Hepatocyte (in vitro differentiated cells): ENCODE measurements at regions not wholly inside any gene's neighbourhood (a gene's known extent, or its start where the extent isn't known, plus 50 kb on each side); places are given as distances from the start of the nearest gene placed in this dataset.

Experiments
- DNase-seq: peaks from one replicate; pipeline ENCODE4 v3.0.0-alpha.2; 2016; ENCODE audit warnings: low spot score
- H2AFZ ChIP-seq: fragments of 200-600 bp; sonication (generic); 2 replicates; pipeline ENCODE4 v1.6.0; 2016; ENCODE audit warnings: antibody characterized with exemption, mild to moderate bottlenecking
- H3K27ac ChIP-seq: fragments of 200-600 bp; sonication (generic); 2 replicates; pipeline ENCODE4 v1.5.1; 2016; ENCODE audit warnings: mild to moderate bottlenecking
- H3K27me3 ChIP-seq: fragments of 200-600 bp; sonication (generic); 2 replicates; pipeline ENCODE4 v1.6.1; 2016
- H3K36me3 ChIP-seq: fragments of 200-600 bp; sonication (generic); replicated peaks from 2 replicates; pipeline ENCODE4 v1.5.1; 2016; ENCODE audit warnings: low read depth; ENCODE audit not compliant: insufficient read depth
- H3K4me1 ChIP-seq: fragments of 200-600 bp; sonication (generic); 2 replicates; pipeline ENCODE4 v1.5.1; 2016; ENCODE audit warnings: mild to moderate bottlenecking, moderate library complexity; ENCODE audit not compliant: insufficient read depth
- H3K4me2 ChIP-seq: fragments of 200-600 bp; sonication (generic); 2 replicates; pipeline ENCODE4 v1.6.0; 2016
- H3K4me3 ChIP-seq: fragments of 200-600 bp; sonication (generic); 2 replicates; pipeline ENCODE4 v1.5.1; 2016; ENCODE audit warnings: mild to moderate bottlenecking
- H3K79me2 ChIP-seq: fragments of 200-600 bp; sonication (generic); 2 replicates; pipeline ENCODE4 v1.6.0; 2017; ENCODE audit warnings: mild to moderate bottlenecking
- H3K9me2 ChIP-seq: fragments of 200-600 bp; sonication (generic); replicated peaks from 2 replicates; pipeline ENCODE4 v1.6.0; 2017; ENCODE audit warnings: mild to moderate bottlenecking; ENCODE audit not compliant: insufficient read depth
- H3K9me3 ChIP-seq: fragments of 200-600 bp; sonication (generic); 2 replicates; pipeline ENCODE4 v1.5.1; 2016; ENCODE audit warnings: low read depth, mild to moderate bottlenecking
- H4K20me1 ChIP-seq: fragments of 200-600 bp; sonication (generic); 2 replicates; pipeline ENCODE4 v1.6.0; 2016; ENCODE audit warnings: mild to moderate bottlenecking; ENCODE audit not compliant: insufficient read depth, poor library complexity, severe bottlenecking
- EZH2 ChIP-seq: fragments of 200-600 bp; sonication (generic); IDR thresholded peaks from 2 replicates; pipeline ENCODE4 v1.6.1; 2016; ENCODE audit warnings: antibody characterized with exemption, mild to moderate bottlenecking, borderline replicate concordance
- EZH2phosphoT487 ChIP-seq: fragments of 200-600 bp; sonication (generic); IDR thresholded peaks from one replicate; pipeline ENCODE4 v1.6.1; 2018; ENCODE audit warnings: antibody characterized with exemption, mild to moderate bottlenecking, low read depth, moderate library complexity; ENCODE audit not compliant: unreplicated experiment, severe bottlenecking
- WGBS: methylation state at CpG from one replicate; pipeline ENCODE4 v1.1.6; 2016; ENCODE audit warnings: low lambda C conversion rate; ENCODE audit errors: missing lambda C conversion rate; 5-methylcytosine and 5-hydroxymethylcytosine counted together
- TF ChIP-seq, protein P1 (sequence below): fragments of 200-600 bp; sonication (generic); IDR thresholded peaks from 2 replicates; pipeline ENCODE4 v1.5.1; 2016; ENCODE audit warnings: antibody characterized with exemption, mild to moderate bottlenecking; ENCODE audit not compliant: poor library complexity

DNA sequence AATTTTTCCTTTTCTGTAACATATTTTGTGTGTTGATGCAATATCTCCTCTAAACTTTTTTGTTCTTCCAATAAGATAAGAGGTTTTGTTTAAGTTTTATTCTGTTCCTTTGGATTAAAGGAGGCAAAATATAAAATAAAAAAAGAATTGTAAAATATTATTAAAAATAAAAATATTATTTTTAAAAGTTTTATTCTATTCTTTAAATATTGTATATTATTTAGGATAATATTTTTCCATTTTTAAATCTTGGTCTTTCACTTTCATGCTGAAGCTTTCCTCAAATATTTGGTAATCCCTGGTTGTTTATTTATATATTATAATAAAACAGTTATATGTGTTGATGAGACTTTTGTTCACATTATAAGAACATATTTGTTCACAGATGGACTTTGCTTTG is 187.9 kb upstream of the PDE5A start:
- Histone ChIP-seq H3K4me2 (no peak overlapping the region), H3K9me2 (no peaks in the 10 kb centered on the region), H3K79me2 (no peaks in the 10 kb centered on the region), H3K4me3 (no peak overlapping the region), H3K27me3 (no peaks in the 10 kb centered on the region), H3K27ac (no peak overlapping the region), H3K9me3 (no peaks in the 10 kb centered on the region), H4K20me1 (no peaks in the 10 kb centered on the region), H3K36me3 (no peaks in the 10 kb centered on the region), H2AFZ (no peak overlapping the region), H3K4me1 (no peaks in the 10 kb centered on the region)
- no peak for TF ChIP-seq EZH2
- TF ChIP-seq, protein P1, sequence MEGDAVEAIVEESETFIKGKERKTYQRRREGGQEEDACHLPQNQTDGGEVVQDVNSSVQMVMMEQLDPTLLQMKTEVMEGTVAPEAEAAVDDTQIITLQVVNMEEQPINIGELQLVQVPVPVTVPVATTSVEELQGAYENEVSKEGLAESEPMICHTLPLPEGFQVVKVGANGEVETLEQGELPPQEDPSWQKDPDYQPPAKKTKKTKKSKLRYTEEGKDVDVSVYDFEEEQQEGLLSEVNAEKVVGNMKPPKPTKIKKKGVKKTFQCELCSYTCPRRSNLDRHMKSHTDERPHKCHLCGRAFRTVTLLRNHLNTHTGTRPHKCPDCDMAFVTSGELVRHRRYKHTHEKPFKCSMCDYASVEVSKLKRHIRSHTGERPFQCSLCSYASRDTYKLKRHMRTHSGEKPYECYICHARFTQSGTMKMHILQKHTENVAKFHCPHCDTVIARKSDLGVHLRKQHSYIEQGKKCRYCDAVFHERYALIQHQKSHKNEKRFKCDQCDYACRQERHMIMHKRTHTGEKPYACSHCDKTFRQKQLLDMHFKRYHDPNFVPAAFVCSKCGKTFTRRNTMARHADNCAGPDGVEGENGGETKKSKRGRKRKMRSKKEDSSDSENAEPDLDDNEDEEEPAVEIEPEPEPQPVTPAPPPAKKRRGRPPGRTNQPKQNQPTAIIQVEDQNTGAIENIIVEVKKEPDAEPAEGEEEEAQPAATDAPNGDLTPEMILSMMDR: no peak
- no peak for TF ChIP-seq EZH2phosphoT487
- DNase-seq: no peak

DNA sequence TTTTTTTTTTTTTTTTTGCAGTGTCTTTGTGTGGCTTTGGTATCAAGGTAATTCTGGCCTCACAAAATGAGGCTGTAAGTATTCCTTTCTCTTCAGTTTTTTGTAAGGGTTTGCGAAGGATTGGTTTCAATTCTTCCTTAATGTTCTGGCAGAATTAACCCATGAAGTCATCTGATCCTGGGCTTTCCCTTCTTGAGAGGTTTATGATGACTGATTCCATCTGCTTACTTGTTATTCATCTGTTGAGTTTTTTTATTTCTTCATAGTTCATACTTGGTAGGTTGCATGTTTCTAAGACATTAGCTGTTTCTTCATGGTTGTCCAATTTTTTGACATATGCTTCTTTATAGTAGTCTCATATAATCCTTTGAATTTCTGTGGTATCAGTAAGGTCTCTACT is 181.4 kb upstream of the PDE5A start:
- no peaks in the 10 kb centered on the region for H3K9me2 ChIP-seq
- no peak for DNase-seq
- no peak overlapping the region for H3K4me2 ChIP-seq
- H3K79me2 ChIP-seq: no peaks in the 10 kb centered on the region
- no peak overlapping the region for H3K4me3 ChIP-seq
- no peaks in the 10 kb centered on the region for H3K4me1 ChIP-seq
- H3K36me3 ChIP-seq: no peaks in the 10 kb centered on the region
- H4K20me1 ChIP-seq: no peaks in the 10 kb centered on the region
- H3K27me3 ChIP-seq: no peaks in the 10 kb centered on the region
- H3K9me3 ChIP-seq: no peaks in the 10 kb centered on the region
- H2AFZ ChIP-seq: no peak overlapping the region
- WGBS: 95% methylated on average over 1 of the region's 1 CpG
- TF ChIP-seq EZH2phosphoT487: no peak
- TF ChIP-seq, protein P1: no peak
- TF ChIP-seq EZH2: no peak
- H3K27ac ChIP-seq: no peak overlapping the region

DNA sequence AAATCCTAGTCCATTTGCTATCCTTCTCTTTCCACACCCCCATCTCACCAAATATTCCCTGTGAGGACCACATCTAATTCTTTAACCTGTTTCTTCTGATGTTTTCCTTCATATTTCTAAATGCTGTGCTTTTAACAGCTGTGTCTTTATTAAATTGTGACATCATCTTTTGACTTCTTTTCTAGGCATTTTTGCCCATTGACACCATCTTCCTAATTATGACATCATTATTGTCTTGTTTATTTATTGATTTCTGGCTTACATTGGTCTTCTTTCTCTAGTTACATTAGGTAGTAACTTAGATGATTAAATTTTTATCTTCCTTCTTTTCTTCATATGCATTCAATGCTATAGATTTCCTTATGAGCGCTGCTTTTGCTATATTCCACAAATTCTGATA is 175.8 kb upstream of the PDE5A start:
- H3K27ac ChIP-seq: no peak overlapping the region
- H3K27me3 ChIP-seq: no peaks in the 10 kb centered on the region

More for the DNA sequence above, 175.8 kb upstream of the PDE5A start:
- H3K4me2 ChIP-seq: no peak overlapping the region
- TF ChIP-seq EZH2phosphoT487: no peak
- no peak for TF ChIP-seq EZH2
- TF ChIP-seq, protein P1: no peak
- no peak overlapping the region for H2AFZ ChIP-seq
- H3K4me1 ChIP-seq: no peaks in the 10 kb centered on the region
- no peak overlapping the region for H3K4me3 ChIP-seq
- no peaks in the 10 kb centered on the region for H3K9me3 ChIP-seq
- H3K9me2 ChIP-seq: no peaks in the 10 kb centered on the region
- 94% methylated on average over 1 of the region's 1 CpG for WGBS
- no peaks in the 10 kb centered on the region for H4K20me1 ChIP-seq
- no peak for DNase-seq
- no peaks in the 10 kb centered on the region for H3K79me2 ChIP-seq
- H3K36me3 ChIP-seq: no peaks in the 10 kb centered on the region
